ENCODE measurements at regions not wholly inside any gene's neighbourhood (a gene's known extent, or its start where the extent isn't known, plus 50 kb on each side); places are given as distances from the start of the nearest gene placed in this dataset.
A peak's percentile ranks its signal among the peaks of the same experiment; 100 is the strongest.

- no peak for DNase-seq
- TF ChIP-seq POLR2A (IDR thresholded peaks at IDR 0.05; ENCODE audit: low read length) (no peak), GATA1 (IDR thresholded peaks at IDR 0.05; ENCODE audit: low read depth, low read length) (no peak)
These were observed 60.1 kb upstream of the ASXL3 start for GRCh38 chr18:33517950-33518349.

GRCh38 chr18:33513027-33513426 lies 65.0 kb upstream of the ASXL3 start:
- DNase-seq: no peak
- no peak for TF ChIP-seq POLR2A (IDR thresholded peaks at IDR 0.05; ENCODE audit: low read length)
- no peak for TF ChIP-seq GATA1 (IDR thresholded peaks at IDR 0.05; ENCODE audit: low read depth, low read length)

GRCh38 chr18:33507019-33507418 lies 66.5 kb upstream of the CCDC178 start:
- no peak for TF ChIP-seq POLR2A (IDR thresholded peaks at IDR 0.05; ENCODE audit: low read length)
- peak in 1 of 2 experiments; percentile 10 for DNase-seq

- no peak for TF ChIP-seq POLR2A (IDR thresholded peaks at IDR 0.05; ENCODE audit: low read length)
- no peak for TF ChIP-seq GATA1 (IDR thresholded peaks at IDR 0.05; ENCODE audit: low read depth, low read length)
- DNase-seq: no peak
These were observed 65.3 kb upstream of the CCDC178 start for GRCh38 chr18:33505798-33506197.

GRCh38 chr18:33505297-33505696 lies 64.8 kb upstream of the CCDC178 start:
- TF ChIP-seq GATA1 (IDR thresholded peaks at IDR 0.05; ENCODE audit: low read depth, low read length) (no peak), POLR2A (IDR thresholded peaks at IDR 0.05; ENCODE audit: low read length) (no peak)
- no peak for DNase-seq

GRCh38 chr18:33495278-33495677 lies 54.8 kb upstream of the CCDC178 start:
- DNase-seq: peak; percentile 66 to 78
- no peak for TF ChIP-seq GATA1 (IDR thresholded peaks at IDR 0.05; ENCODE audit: low read depth, low read length)
- no peak for TF ChIP-seq POLR2A (IDR thresholded peaks at IDR 0.05; ENCODE audit: low read length)

Measured in erythroblast (primary cell).